GM11168 (cell line): ENCODE measurements at regions not wholly inside any gene's neighbourhood (a gene's known extent, or its start where the extent isn't known, plus 50 kb on each side); places are given as distances from the start of the nearest gene placed in this dataset.

Experiments
- in situ Hi-C: fragments of 300-500 bp; cut with MboI; formaldehyde crosslinking; loops from one replicate; pipeline ENCODE4 v1.12.0; 2022; ENCODE audit warnings: low sequenced_read_pairs; ENCODE audit not compliant: unreplicated experiment

- in situ Hi-C loops, result no loop called here
Observed at GRCh38 chr3:182469086-182469485, 324.2 kb upstream of the ATP11B start.

GRCh38 chr3:182470187-182470586 is 323.1 kb upstream of the ATP11B start:
- in situ Hi-C loops, result no loop called here

DNA sequence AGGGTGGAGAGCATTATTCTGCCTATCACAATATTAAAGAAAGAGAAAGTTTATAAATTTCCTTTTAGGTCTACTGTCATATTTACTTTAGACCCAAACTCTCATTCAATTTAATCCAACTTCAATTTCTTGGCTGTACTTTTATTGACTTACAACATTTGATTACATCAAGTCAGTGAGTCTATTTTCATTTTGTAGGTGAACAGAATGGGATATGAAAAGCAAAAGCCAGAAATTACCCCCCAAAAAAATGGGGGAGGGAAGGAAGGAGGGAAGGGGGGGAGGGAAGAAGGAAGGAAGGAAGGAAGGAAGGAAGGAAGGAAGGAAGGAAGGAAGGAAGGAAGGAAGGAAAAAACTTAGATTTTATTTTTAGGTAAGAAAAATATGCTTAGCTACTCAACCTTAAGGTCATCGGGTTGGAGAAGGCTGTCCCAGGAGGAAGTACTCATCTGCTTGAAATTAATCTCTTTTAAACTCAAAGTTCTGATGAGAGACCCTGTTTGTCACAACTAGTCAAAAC is 320.1 kb upstream of the ATP11B start:
- in situ Hi-C loops, result no loop called here

GRCh38 chr3:182478369-182478768 is 314.9 kb upstream of the ATP11B start:
- in situ Hi-C loops, result no loop called here

DNA sequence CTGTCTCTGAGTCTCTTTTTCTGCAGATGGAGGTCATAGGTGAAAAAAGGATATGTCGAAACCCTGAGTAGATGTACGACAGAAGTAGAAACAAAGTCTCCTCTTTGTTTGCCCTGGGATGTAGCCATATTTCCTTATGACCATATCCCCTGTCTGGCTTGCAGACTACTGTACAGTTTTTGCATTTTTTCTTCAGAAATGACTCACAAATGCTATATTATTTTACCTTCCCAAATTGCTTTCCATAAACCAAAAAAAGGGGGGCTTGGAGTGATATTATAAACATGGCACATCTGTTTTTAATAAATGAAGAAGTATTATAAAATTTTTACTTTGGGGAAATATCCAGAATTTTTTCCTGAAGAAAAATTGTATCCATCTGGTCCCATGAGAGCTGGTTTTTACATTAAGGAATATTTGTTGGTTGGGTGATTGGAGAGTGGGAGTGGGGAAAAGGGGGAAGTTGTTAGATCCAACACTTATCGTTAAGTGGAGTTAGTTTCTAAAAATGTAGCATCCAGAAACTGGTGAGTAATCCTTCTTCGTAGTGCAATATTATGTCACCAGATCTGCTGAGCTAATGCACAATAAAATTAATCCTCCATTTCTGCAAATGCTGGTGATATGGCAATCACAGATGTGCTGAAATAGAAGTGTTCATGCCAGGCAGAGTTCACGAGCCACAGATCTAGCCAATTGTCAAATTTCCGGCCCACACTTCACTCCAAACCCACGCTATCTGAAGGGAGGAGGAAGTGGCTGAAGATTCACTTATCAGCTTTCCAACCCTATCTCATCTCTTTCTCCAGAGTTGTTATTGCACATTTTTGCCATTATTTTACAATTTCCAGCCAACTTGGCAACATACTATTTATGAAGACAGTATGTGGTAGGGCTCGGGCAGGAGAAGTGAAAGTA is 313.6 kb upstream of the ATP11B start:
- in situ Hi-C loops, result no loop called here

DNA sequence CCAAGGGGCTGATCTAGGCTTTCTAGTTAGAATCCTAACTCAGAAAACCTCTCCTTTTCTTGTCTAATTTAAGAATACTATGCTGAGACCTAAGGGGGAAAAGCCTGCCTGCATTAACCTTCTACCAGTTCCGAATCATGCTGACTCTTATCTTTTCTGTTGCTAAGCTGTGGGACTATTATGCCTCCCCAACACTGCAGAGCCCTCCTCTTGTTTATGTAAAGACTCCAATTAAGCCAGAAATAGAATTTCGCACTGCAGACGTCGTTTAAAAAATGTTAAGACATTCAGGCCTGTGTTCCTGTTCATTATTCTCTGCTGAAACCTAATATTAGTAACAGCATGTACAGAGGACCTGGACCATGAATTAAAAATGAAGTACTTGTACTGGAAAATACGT is 310.6 kb upstream of the ATP11B start:
- in situ Hi-C loops, result no loop called here

DNA sequence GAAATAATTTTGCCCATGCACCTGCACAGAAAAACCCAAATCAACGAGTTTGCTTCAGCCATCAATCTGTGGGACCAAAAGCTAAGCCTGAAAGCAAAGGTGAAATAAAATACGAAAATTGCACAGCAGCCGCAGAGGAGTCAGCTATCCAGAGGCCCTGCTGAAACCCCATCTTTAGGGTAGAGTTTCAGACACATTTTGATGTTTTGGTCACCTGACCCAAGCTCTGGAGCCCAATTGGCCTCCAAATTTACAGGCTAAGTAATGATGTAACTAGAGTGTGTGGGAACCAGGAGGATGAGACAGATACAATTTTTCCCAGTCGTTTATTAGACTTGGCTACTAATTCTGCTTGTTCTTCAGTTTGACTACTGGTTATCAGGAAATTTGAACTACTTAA is 308.6 kb upstream of the ATP11B start:
- in situ Hi-C loops, result no loop called here

- in situ Hi-C loops, result no loop called here
Observed at GRCh38 chr3:182485301-182485700, 308.0 kb upstream of the ATP11B start.

GRCh38 chr3:182486463-182486862 is 306.8 kb upstream of the ATP11B start:
- in situ Hi-C loops, result no loop called here

DNA sequence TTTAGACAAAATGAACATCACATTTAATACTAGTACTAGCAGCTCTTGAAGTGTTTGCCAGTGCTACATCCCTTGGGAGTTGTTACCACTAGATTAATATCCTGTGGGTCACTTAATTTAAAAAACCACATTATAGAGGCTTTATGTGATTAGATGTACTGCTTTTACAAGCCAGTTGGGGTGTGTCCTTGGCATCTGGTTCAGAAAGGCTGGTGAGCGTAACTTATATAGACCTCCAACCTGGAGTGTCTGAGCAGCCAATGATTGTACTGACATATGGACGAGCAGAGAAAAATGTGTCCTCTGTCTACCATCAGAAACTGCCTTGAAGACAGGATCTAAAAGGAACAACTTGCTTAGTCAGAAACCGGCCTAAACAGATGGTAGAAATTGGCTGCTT is 306.2 kb upstream of the ATP11B start:
- in situ Hi-C loops, result no loop called here

DNA sequence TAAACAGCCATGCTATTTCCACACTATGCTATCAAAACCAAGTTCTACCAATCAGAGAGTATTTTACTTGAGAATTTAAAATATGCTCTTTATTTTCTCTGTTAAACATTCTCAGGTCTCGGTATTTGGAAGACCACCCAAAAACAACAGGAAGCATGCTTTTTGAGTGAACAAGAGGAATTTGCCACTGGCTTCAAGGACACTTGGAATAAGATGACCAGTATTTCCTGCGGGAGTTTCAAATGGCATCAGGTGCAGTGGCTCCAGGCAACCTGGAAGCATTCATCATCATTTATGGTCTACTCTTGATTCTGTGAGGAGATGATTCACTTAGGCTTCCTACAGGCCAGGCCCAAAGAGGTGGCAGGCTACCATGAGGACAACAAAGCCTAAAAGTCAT is 305.7 kb upstream of the ATP11B start:
- in situ Hi-C loops, result no loop called here

GRCh38 chr3:182490596-182491491 is 302.5 kb upstream of the ATP11B start:
- in situ Hi-C loops, result no loop called here

DNA sequence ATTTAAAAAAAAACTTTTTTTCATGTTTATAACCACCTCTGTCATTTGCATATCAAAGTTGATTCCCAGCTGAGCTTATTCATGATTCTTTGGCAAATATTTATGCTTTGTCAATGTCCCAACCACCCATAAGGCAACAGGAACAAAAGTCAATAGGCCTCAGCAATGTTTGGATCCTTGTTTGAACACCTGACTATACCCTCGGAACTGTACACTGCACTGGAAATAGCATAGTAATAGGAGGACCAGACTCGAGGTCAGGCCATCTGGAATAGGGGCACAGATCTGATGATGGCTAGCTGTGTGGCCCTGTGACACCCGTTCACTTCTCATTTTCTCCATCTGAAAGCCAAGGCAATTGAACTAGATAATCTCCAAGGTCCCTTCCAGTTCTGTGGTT is 301.7 kb upstream of the ATP11B start:
- in situ Hi-C loops, result no loop called here

DNA sequence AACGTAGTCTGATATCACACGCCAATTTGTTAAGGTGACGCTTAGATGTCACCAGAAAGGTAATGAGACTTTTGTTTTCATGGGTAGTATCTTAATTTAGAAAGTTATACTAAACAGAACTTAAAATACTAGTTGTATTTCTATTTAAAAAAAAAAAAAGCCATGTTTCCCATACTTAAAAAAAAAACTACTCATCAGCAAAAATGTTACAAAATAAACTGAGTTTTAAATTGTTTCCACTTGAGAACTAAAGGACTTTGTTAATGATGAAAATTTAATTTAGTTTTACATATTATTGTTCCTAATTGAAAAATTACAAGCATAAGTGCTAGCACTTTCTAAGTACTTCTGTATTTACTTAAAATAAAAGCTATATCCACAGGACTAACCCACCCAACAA is 300.8 kb upstream of the ATP11B start:
- in situ Hi-C loops, result no loop called here

DNA sequence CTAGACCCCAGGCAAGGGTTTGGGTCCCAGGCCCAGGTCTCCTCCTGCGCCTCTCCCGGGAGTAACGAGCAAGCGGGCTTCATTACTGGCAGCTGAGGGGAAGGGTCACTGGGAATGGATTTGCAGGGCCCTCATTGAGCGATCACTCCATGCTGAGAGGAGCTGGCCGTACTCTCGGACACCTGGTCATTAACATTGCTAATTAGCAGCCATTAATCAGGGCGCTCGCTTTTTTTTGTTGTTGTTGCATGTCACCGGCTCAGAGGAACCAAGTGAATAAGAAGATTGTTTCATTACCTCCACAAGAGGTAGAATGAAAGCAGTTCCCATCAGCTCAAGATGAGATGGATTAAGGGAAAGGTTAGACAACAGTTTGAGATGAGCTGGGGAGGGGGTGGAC is 293.0 kb upstream of the ATP11B start:
- in situ Hi-C loops, result no loop called here

GRCh38 chr3:182501856-182502255 is 291.4 kb upstream of the ATP11B start:
- in situ Hi-C loops, result no loop called here

GRCh38 chr3:182503401-182503800 is 289.9 kb upstream of the ATP11B start:
- in situ Hi-C loops, result no loop called here

- in situ Hi-C loops, result no loop called here
Observed at GRCh38 chr3:182508919-182509711, 284.2 kb upstream of the ATP11B start.

DNA sequence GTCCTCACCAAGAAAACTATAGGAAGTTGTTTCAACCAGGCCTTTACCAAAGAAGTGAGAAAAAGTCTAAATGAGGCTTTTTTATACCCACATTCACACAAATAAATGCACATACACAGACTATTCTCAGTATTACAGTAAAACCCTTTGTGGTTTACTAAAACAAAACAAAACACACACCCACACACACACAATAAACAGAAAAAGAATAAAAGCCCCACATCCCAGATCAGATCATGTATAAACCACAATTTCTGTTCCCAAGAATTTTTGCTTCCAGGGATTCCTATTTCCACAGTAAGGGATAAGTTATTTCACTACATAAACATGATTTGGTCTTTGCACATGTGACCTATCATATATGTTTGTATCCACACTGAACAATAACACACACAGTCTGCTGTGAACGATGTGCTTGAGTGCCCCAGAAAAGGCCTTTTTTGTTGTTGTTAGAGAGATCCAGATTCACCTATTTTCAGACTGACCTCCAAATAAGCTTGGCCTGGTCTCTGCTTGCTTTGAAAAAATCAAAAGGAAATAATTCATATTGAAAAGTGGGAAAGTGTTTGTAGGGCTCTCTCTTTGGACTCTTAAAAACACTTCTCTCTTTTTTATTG is 283.4 kb upstream of the ATP11B start:
- in situ Hi-C loops, result no loop called here
